GM12878 (cell line): ENCODE measurements at regions not wholly inside any gene's neighbourhood (a gene's known extent, or its start where the extent isn't known, plus 50 kb on each side); places are given as distances from the start of the nearest gene placed in this dataset.

ENCODE experiments used
- ATAC-seq: fragments of 200-7000 bp; cut with Tn5 transposase; 3 replicates; pipeline ENCODE4 v1.9.1; 2020; ENCODE audit warnings: mild to moderate bottlenecking, moderate library complexity
- BruUV-seq: library from RNA; stranded (reverse); fragments of 400-500 nt; replicated peaks from 2 replicates; lab custom pipeline; 2021; lab: Mats Ljungman, UMichigan
- CTCF ChIA-PET: fragments of 300-600 bp; sonication (Branson Sonifier 250); formaldehyde crosslinking; extraction: SDS; loops from one replicate; lab custom pipeline; 2021; ENCODE audit warnings: inconsistent platforms; lab: Yijun Ruan, JAX
- POLR2A ChIA-PET: fragments of 350-600 bp; formaldehyde crosslinking; extraction: SDS; loops from one replicate; lab custom pipeline; 2021; ENCODE audit warnings: inconsistent platforms; lab: Charles Lee
- RAD21 ChIA-PET: fragments of 300-600 bp; sonication (Branson Sonifier 250); formaldehyde crosslinking; loops from one replicate; lab custom pipeline; 2023; ENCODE audit warnings: antibody characterized with exemption; ENCODE audit not compliant: unreplicated experiment; lab: Charles Lee
- SMC1A ChIA-PET: fragments of 300-600 bp; sonication (Branson Sonifier 250); formaldehyde crosslinking; loops from one replicate; lab custom pipeline; 2023; ENCODE audit not compliant: unreplicated experiment, uncharacterized antibody; lab: Charles Lee
- DNase-seq: peaks from one replicate; pipeline ENCODE4 v3.0.0-alpha.2; 2011; ENCODE audit warnings: low read depth, low spot score
- FAIRE-seq: peaks from 3 replicates; lab custom pipeline; 2011; peaks lifted over from hg19 to GRCh38; lab: Jason Lieb, UNC
- H2AFZ ChIP-seq: 2 replicates; pipeline ENCODE4 v1.6.0; 2011; ENCODE audit warnings: low read depth, low read length, control low read depth; ENCODE audit not compliant: control insufficient read depth
- H3K27ac ChIP-seq: 2 replicates; pipeline ENCODE4 v1.5.1; 2011; ENCODE audit warnings: control low read depth; ENCODE audit not compliant: control insufficient read depth, insufficient read depth
- H3K27me3 ChIP-seq, 2 experiments: replicated peaks in 1 of 2; 2 replicates each; pipeline versions ENCODE4 v1.6.0 to v1.6.1; 2011; ENCODE audit warnings: low read length in 1 of 2; ENCODE audit not compliant: control insufficient read depth in 2 of 2, insufficient read depth in 2 of 2
- H3K36me3 ChIP-seq, 2 experiments: 2 replicates each; pipeline ENCODE4 v1.5.1; 2011; ENCODE audit warnings: low read length in 1 of 2; ENCODE audit not compliant: control insufficient read depth in 2 of 2, insufficient read depth in 2 of 2
- H3K4me1 ChIP-seq: 2 replicates; pipeline ENCODE4 v1.6.1; 2011; ENCODE audit warnings: mild to moderate bottlenecking, low read length, moderate library complexity, mixed read lengths; ENCODE audit not compliant: control insufficient read depth, insufficient read depth
- H3K4me2 ChIP-seq: 2 replicates; pipeline ENCODE4 v1.6.0; 2011; ENCODE audit warnings: control low read depth; ENCODE audit not compliant: control insufficient read depth, insufficient read depth
- H3K4me3 ChIP-seq: fragments of 200-600 bp; sonication (generic); 2 replicates; pipeline ENCODE4 v1.5.1; 2016
- H3K79me2 ChIP-seq: 2 replicates; pipeline ENCODE4 v1.6.0; 2011; ENCODE audit warnings: low read length; ENCODE audit not compliant: control insufficient read depth, insufficient read depth
- H3K9ac ChIP-seq: 2 replicates; pipeline ENCODE4 v1.8.0; 2011; ENCODE audit warnings: low read length, control low read depth, mixed read lengths; ENCODE audit not compliant: control insufficient read depth, insufficient read depth
- H3K9me3 ChIP-seq: replicated peaks from 3 replicates; pipeline ENCODE4 v1.5.1; 2011; ENCODE audit warnings: mild to moderate bottlenecking, low read length; ENCODE audit not compliant: control insufficient read depth, insufficient read depth
- H4K20me1 ChIP-seq: 2 replicates; pipeline ENCODE4 v1.6.0; 2011; ENCODE audit not compliant: control insufficient read depth, insufficient read depth
- MYC ChIP-seq: IDR thresholded peaks from 2 replicates; pipeline ENCODE4 v1.6.1; 2011; ENCODE audit warnings: mild to moderate bottlenecking, low read length, moderate library complexity, inconsistent platforms; ENCODE audit not compliant: insufficient read depth, insufficient replicate concordance, insufficient read length, severe bottlenecking
- NR2C1 ChIP-seq: fragments of 450-650 bp; IDR thresholded peaks from 2 replicates; pipeline ENCODE4 v1.6.1; 2017; ENCODE audit warnings: antibody characterized with exemption, mild to moderate bottlenecking, moderate library complexity
- NR2F1 ChIP-seq: fragments of 450-650 bp; conservative IDR thresholded peaks from 2 replicates; pipeline ENCODE4 v1.6.1; 2017; ENCODE audit warnings: mild to moderate bottlenecking
- PAX8 ChIP-seq: fragments of 450-650 bp; IDR thresholded peaks from 2 replicates; pipeline ENCODE4 v1.6.1; 2017; ENCODE audit warnings: mild to moderate bottlenecking, moderate library complexity
- PBX3 ChIP-seq: IDR thresholded peaks from 2 replicates; pipeline ENCODE4 v1.6.1; 2011; ENCODE audit warnings: mild to moderate bottlenecking, low read depth, low read length, moderate library complexity; ENCODE audit not compliant: insufficient replicate concordance
- RCOR1 ChIP-seq: conservative IDR thresholded peaks from 2 replicates; pipeline ENCODE4 v1.6.1; 2012; ENCODE audit warnings: low read depth, low read length, improper control_type of control experiment
- ZBED1 ChIP-seq: IDR thresholded peaks from 2 replicates; pipeline ENCODE4 v1.6.1; 2016; ENCODE audit warnings: borderline replicate concordance
- ZNF592 ChIP-seq: fragments of 450-650 bp; IDR thresholded peaks from 2 replicates; pipeline ENCODE4 v1.6.1; 2017; ENCODE audit warnings: mild to moderate bottlenecking, moderate library complexity
- WGBS: methylation state at CpG from one replicate; pipeline ENCODE4 v1.1.6; 2016; ENCODE audit warnings: low lambda C conversion rate; ENCODE audit not compliant: insufficient replicate concordance, insufficient coverage; ENCODE audit errors: missing lambda C conversion rate; 5-methylcytosine and 5-hydroxymethylcytosine counted together
- in situ Hi-C: fragments of 300-500 bp; cut with MboI; formaldehyde crosslinking; loops from 9 replicates; pipeline ENCODE4 v1.14.3; 2018; ENCODE audit warnings: mixed read lengths
- intact Hi-C: fragments of 100-400 bp; cut with micrococcal nuclease; formaldehyde crosslinking; loops from one replicate; pipeline ENCODE4 v1.14.2; 2022; ENCODE audit not compliant: unreplicated experiment
- microRNA counts: library from miRNA; unstranded; fragments of <30 nt; microRNA quantifications from one replicate; lab custom pipeline; 2016
- microRNA-seq: library from miRNA; unstranded; fragments of <30 nt; microRNA quantifications from one replicate; pipeline ENCODE4, GENCODE V29; 2018
- small RNA-seq: library from RNA; depleted of rRNA; stranded (forward); fragments of <200 nt; gene quantifications from one replicate; pipeline ENCODE3, GENCODE V24; 2014

GRCh38 chr15:79140846-79141570 lies 50.4 kb upstream of the RASGRF1 start:
- peaks cover 2% of the 10 kb centered on the region; the same call in 2 of the 3 replicates for H3K9me3 ChIP-seq
- no peak overlapping the region for H3K4me3 ChIP-seq
- H2AFZ ChIP-seq: no peak overlapping the region
- no peak for TF ChIP-seq MYC
- TF ChIP-seq NR2F1: no peak
- no peak for TF ChIP-seq RCOR1
- no peak for TF ChIP-seq PBX3
- no peak for TF ChIP-seq ZBED1
- no peak for TF ChIP-seq NR2C1
- no peak for TF ChIP-seq ZNF592
- TF ChIP-seq PAX8: no peak
- 0 out of 4 replicates have a peak, but pooled peaks cover 0 to 4% of the 10 kb centered on the region in 2 experiments for H3K27me3 ChIP-seq
- SMC1A ChIA-PET: no interaction called here
- RAD21 ChIA-PET: no interaction called here
- CTCF ChIA-PET: interaction anchor here (1.2 kb wide), 1 partner anchor 44 kb away, joined by 5 read pairs; no protein-coding TSS in a partner anchor
- no peaks in the 10 kb centered on the region for H4K20me1 ChIP-seq
- intact Hi-C loops (no loop called here), in situ Hi-C loops (no loop called here)
- no peak for ATAC-seq
- 0% methylated on average over 1 of the region's 1 CpG for WGBS
- no peaks in the 10 kb centered on the region for H3K36me3 ChIP-seq
- no peak overlapping the region for H3K4me2 ChIP-seq
- FAIRE-seq: no peak
- no peak overlapping the region for H3K9ac ChIP-seq
- H3K27ac ChIP-seq: no peak overlapping the region
- DNase-seq: no peak
- no peaks in the 10 kb centered on the region for H3K79me2 ChIP-seq
- POLR2A ChIA-PET: no interaction called here
- no TSS peak for BruUV-seq
- no peaks in the 10 kb centered on the region for H3K4me1 ChIP-seq

MicroRNAs encoded in the stretch of these regions (microRNA counts, 767-probe panel; counts per million panel counts)
- 55.3 counts per million for microRNA hsa-miR-184 (lab: Ali Mortazavi, UCI)

Small RNAs in the stretch of these regions (microRNA-seq; reads per million reads assigned to microRNA genes)
- gene MIR184: 1.3 reads per million

Small RNAs in the stretch of these regions (small RNA-seq; reads per million reads assigned to genes)
- gene MIR184: 0.23 reads per million
